Type B pancreatic cell (in vitro differentiated cells): ENCODE measurements at regions not wholly inside any gene's neighbourhood (a gene's known extent, or its start where the extent isn't known, plus 50 kb on each side); places are given as distances from the start of the nearest gene placed in this dataset.

Experiments
- DNase-seq: peaks from one replicate; pipeline ENCODE4 v3.0.0; 2021; ENCODE audit warnings: mixed read lengths; ENCODE audit not compliant: unreplicated experiment; ENCODE audit errors: extremely low spot score
- H3K27ac Mint-ChIP-seq: 2 replicates; pipeline ENCODE4 v1.8.0; 2021; ENCODE audit warnings: mild to moderate bottlenecking, mixed read lengths
- H3K27me3 Mint-ChIP-seq: 2 replicates; pipeline ENCODE4 v1.8.0; 2021; ENCODE audit warnings: mixed read lengths
- H3K36me3 Mint-ChIP-seq: 2 replicates; pipeline ENCODE4 v1.8.0; 2021; ENCODE audit warnings: mixed read lengths
- H3K4me1 Mint-ChIP-seq: one replicate; pipeline ENCODE4 v1.8.0; 2021; ENCODE audit warnings: mixed read lengths; ENCODE audit not compliant: unreplicated experiment
- H3K4me3 Mint-ChIP-seq: 2 replicates; pipeline ENCODE4 v1.8.0; 2021; ENCODE audit warnings: mild to moderate bottlenecking, mixed read lengths
- H3K9me3 Mint-ChIP-seq: 2 replicates; pipeline ENCODE4 v1.8.0; 2021; ENCODE audit warnings: mixed read lengths
- TF ChIP-seq, protein P1 (sequence below): fragments of 200-600 bp; sonication (generic); conservative IDR thresholded peaks from 2 replicates; pipeline ENCODE4 v1.5.0; 2021; ENCODE audit warnings: antibody characterized with exemption, mild to moderate bottlenecking

DNA sequence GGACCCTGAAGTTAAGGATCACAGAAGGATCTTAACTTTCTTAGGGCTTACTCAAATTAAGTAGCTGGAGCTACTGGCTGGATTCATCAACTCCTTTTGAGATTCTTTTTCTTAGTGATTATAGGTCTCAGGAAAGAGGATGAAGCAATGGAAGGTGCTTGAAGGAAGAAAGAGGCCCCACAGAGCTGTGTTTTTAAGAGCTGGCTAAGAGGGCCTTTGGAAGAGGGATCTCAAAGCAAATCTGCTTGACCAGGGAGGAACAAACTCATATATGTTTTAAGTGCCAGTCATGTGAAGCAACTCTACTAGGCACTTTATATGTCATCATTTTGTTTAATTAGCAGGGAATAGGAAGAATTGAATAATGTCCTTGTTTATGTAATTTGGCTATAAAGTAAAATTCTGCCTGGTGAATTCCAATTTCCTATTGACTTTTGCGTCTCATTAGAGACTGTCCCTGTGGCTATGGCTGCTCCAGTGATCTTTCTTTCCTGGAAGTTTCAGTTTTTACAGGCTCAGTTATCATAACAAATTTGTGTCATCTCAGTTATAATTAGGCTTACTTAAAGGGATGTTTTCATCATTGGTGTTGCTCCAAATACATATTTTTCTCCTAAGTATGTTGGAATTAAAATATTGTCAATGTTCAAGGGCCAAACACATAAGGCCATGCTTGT is 222.8 kb upstream of the CITED2 start:
- Mint-ChIP-seq H3K27me3 (no peaks in the 10 kb centered on the region), H3K9me3 (no peaks in the 10 kb centered on the region), H3K36me3 (no peaks in the 10 kb centered on the region), H3K4me3 (peak overlapping the region; percentile 44), H3K4me1 (peaks cover 27% of the 10 kb centered on the region), H3K27ac (peak overlapping the region; percentile 74)
- TF ChIP-seq, protein P1, sequence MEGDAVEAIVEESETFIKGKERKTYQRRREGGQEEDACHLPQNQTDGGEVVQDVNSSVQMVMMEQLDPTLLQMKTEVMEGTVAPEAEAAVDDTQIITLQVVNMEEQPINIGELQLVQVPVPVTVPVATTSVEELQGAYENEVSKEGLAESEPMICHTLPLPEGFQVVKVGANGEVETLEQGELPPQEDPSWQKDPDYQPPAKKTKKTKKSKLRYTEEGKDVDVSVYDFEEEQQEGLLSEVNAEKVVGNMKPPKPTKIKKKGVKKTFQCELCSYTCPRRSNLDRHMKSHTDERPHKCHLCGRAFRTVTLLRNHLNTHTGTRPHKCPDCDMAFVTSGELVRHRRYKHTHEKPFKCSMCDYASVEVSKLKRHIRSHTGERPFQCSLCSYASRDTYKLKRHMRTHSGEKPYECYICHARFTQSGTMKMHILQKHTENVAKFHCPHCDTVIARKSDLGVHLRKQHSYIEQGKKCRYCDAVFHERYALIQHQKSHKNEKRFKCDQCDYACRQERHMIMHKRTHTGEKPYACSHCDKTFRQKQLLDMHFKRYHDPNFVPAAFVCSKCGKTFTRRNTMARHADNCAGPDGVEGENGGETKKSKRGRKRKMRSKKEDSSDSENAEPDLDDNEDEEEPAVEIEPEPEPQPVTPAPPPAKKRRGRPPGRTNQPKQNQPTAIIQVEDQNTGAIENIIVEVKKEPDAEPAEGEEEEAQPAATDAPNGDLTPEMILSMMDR = no peak
- DNase-seq = no peak

DNA sequence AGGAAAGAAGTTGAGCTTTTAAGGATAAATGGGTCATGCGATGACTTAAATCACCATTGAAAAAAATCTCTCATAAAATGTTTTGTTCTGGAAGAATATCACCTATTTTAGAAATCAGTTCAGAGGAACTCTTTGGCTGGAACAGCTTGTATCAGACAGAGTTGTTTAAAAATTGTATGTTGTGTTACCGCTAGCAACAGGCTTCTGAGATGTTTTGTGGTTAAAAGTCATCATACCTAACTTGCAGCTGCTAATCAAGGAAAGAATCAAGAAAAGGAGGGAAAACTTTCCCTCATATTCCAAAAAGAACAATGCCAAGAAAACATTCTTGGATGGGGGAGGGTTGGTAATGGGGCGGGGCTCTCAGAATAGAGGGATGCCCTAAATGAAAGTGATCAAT is 220.7 kb upstream of the CITED2 start:
- TF ChIP-seq, protein P1 = no peak
- no peaks in the 10 kb centered on the region for H3K36me3 Mint-ChIP-seq

DNA sequence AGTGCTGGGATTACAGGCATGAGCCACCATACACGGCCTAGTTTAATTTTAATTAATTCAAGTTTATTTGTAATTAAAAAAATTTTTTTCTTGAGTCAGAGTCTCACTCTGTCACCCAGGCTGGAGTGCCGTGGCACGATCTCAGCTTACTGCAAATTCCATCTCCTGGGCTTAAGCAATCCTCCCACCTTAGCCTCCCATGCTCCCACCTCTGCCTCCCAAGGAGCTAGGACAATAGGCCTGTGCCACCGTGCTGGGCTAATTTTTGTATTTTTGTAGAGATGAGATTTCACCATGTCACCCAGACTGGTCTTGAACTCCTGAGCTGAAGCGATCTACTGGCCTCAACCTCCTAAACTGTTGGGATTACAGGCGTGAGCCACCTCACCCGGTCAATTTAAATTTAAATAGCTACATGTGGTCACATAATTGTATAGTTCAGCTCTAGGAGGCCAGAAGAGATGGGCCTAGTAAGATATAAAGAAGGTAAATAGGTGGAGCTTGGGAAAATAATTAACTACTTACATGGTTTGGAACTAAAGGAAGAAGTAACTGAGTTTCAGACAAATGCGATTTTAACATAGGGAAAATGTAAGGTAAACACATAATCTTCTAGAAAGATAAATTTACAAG is 220.0 kb upstream of the CITED2 start:
- no peaks in the 10 kb centered on the region for H3K27me3 Mint-ChIP-seq
- peaks cover 46% of the 10 kb centered on the region for H3K4me1 Mint-ChIP-seq
- TF ChIP-seq, protein P1 = no peak
- DNase-seq = no peak
- no peak overlapping the region for H3K27ac Mint-ChIP-seq
- no peaks in the 10 kb centered on the region for H3K9me3 Mint-ChIP-seq
- H3K36me3 Mint-ChIP-seq = no peaks in the 10 kb centered on the region
- H3K4me3 Mint-ChIP-seq = no peak overlapping the region

More for the DNA sequence above, 220.7 kb upstream of the CITED2 start:
- Mint-ChIP-seq H3K27me3 (no peaks in the 10 kb centered on the region), H3K4me3 (no peak overlapping the region), H3K9me3 (no peaks in the 10 kb centered on the region), H3K27ac (no peak overlapping the region), H3K4me1 (peaks cover 41% of the 10 kb centered on the region)
- no peak for DNase-seq

DNA sequence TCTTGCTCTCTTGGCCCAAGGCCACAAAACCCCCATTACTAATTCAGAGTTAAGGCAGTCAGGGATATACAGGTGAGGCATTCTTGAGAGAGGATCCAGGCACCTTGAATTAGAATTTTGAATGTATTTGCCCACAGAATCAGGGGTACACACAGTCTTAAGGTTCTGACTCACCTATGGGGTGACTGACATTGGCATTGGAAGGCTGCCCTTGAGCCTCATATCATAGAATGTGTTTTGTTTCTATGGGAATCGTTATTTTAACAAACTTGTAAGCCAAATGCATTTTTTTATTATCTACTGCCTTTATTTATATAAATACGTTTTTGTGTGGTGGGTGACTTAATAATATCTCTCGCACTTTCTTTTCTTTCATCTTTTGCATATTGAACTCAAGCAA is 218.6 kb upstream of the CITED2 start:
- H3K27ac Mint-ChIP-seq = no peak overlapping the region
- no peaks in the 10 kb centered on the region for H3K27me3 Mint-ChIP-seq
- peaks cover 55% of the 10 kb centered on the region for H3K4me1 Mint-ChIP-seq
- no peaks in the 10 kb centered on the region for H3K36me3 Mint-ChIP-seq
- DNase-seq = no peak
- TF ChIP-seq, protein P1 = no peak
- H3K9me3 Mint-ChIP-seq = no peaks in the 10 kb centered on the region
- H3K4me3 Mint-ChIP-seq = no peak overlapping the region

DNA sequence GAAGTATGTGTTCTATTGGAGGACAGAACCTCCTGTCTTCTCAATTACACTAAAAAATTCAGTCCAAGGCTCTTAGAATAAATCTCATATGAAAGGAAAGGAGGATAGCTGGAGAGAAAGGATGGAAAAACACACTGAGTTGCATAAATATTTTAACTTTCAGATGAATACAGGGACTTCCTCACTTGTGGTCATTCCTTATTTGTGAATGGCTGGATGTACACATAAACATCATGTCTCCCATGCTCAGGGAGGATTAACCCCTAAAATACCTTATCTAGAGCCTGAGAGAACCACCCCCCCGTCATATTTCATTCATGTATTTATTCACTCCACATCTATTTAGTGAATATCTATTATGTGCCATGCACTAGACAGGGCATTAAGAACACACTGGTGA is 217.6 kb upstream of the CITED2 start:
- H3K27me3 Mint-ChIP-seq = no peaks in the 10 kb centered on the region
- DNase-seq = no peak
- no peak overlapping the region for H3K27ac Mint-ChIP-seq
- H3K9me3 Mint-ChIP-seq = no peaks in the 10 kb centered on the region
- H3K36me3 Mint-ChIP-seq = no peaks in the 10 kb centered on the region
- H3K4me3 Mint-ChIP-seq = no peak overlapping the region
- H3K4me1 Mint-ChIP-seq = peaks cover 51% of the 10 kb centered on the region
- TF ChIP-seq, protein P1 = no peak
